AG09309 (cell line): ENCODE measurements at regions not wholly inside any gene's neighbourhood (a gene's known extent, or its start where the extent isn't known, plus 50 kb on each side); places are given as distances from the start of the nearest gene placed in this dataset.
A peak's percentile ranks its signal among the peaks of the same experiment; 100 is the strongest.

Experiments used
- DNase-seq: peaks from one replicate; pipeline ENCODE4 v3.0.0-alpha.2; 2010; ENCODE audit warnings: low read depth
- H3K4me3 ChIP-seq: 2 replicates; pipeline ENCODE4 v1.5.1; 2011; ENCODE audit warnings: mild to moderate bottlenecking, low read depth, low read length, moderate library complexity; ENCODE audit not compliant: control insufficient read depth
- TF ChIP-seq, protein P1 (sequence below): IDR thresholded peaks from 2 replicates; pipeline ENCODE4 v1.5.1; 2011; ENCODE audit warnings: mild to moderate bottlenecking, low read depth, low read length, inconsistent platforms; ENCODE audit not compliant: insufficient read depth, control insufficient read depth; ENCODE audit errors: missing control alignments

DNA sequence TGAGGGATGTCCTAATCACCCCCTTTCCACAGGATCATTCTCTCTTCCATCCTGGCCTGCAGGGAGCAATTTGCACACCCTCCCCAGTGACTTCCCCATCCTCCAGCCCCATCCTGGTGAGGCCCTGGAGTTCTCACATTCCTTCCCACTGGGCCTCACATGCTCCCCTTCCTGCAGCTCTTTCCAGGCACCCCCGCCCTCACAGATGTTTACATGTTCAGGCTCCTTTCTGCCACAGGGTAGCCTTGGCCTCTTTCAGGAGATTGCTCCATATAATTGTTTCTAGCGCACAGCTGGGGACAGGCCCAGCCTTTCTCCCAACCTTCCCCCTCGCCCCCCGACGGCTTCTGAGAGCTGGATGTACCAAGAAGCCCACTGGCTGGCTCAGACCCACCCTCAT lies 288.4 kb upstream of the TRIB2 start:
- TF ChIP-seq, protein P1, sequence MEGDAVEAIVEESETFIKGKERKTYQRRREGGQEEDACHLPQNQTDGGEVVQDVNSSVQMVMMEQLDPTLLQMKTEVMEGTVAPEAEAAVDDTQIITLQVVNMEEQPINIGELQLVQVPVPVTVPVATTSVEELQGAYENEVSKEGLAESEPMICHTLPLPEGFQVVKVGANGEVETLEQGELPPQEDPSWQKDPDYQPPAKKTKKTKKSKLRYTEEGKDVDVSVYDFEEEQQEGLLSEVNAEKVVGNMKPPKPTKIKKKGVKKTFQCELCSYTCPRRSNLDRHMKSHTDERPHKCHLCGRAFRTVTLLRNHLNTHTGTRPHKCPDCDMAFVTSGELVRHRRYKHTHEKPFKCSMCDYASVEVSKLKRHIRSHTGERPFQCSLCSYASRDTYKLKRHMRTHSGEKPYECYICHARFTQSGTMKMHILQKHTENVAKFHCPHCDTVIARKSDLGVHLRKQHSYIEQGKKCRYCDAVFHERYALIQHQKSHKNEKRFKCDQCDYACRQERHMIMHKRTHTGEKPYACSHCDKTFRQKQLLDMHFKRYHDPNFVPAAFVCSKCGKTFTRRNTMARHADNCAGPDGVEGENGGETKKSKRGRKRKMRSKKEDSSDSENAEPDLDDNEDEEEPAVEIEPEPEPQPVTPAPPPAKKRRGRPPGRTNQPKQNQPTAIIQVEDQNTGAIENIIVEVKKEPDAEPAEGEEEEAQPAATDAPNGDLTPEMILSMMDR, result no peak
- no peak for DNase-seq
- no peak overlapping the region for H3K4me3 ChIP-seq

DNA sequence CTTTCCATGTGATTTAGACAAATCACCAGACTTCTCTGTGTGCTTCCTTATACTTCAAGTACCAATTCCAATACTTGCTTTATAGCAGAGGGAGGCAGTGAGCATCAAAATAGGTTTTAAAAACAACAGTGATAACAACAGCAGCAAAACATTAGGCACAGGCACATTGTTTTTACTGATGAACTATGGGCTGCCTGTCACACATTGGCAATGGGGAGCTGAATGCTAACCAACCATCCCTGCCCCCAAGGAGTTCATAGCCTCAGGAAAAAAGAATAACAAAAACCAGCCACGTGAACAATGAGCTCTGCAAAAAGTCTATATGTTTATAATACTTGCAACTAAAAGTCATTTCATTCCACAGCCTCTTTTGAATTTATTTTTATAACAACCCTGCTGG lies 287.9 kb upstream of the TRIB2 start:
- DNase-seq, result no peak

DNA sequence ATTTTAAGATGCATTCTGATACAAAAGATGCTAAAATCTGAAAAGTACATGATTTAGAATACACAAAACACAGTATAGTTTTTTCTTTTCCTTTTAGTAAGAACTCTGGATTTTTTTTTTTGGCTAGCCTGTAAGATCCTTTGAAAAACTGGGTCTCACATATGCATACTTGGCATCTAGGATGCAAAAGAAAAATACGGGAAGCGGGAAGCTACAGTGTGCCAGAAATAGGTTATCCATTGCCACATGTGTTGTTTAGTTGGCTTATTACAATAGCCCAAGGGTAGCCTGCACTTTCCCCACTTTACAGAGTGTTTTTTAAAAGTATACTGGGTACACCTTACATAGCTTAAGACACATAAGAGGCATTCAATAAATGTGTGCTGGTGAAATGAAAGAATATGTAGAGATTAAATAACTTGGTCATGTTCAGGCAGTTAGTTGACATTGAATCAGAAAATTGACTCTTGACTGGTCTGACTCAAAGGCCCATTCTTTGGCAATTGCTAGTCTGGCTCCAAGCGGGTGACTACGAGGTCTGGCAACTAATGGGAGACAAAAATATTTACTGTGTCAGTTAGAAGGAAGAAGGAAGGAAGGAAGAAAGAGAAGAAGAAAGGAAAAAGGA lies 286.8 kb upstream of the TRIB2 start:
- peak; percentile 29 for DNase-seq
- TF ChIP-seq, protein P1, result no peak
- H3K4me3 ChIP-seq, result no peak overlapping the region

More for the DNA sequence above, 287.9 kb upstream of the TRIB2 start:
- TF ChIP-seq, protein P1, result no peak
- H3K4me3 ChIP-seq, result no peak overlapping the region

DNA sequence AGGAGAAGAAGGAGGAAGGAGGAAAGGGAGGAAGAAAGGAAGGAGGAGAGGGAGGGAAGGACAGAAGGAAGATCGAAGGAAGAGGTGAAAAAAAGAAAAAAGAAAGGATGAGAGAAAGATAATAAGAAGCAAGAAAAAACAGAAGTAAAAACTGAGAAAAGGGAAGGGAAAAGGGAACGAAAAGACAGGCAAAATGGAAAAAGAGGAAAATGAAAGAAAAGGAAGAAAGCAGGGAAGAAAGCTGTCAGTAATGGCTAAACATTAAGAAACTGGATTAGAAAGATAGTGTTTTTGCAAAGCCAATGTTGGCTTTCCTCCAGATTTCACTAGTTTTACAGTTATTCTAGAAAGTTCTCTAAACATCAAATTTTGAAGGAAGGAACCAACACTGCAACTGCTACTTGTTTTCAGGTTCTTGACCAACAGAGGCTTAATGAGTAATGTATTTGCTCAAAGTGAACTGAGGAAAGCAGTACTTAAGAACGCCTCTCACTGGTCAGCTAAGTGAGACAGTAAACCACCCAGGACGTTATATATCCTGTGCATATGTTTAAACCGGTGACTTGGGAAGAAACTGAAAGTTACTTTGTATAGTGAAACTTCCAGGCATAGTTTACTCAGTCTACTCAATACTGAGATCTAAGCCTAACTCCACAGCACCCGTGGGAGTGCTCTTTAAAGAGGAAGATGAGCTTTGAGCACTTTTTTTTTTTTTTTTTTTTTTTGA lies 286.2 kb upstream of the TRIB2 start:
- TF ChIP-seq, protein P1, result no peak
- H3K4me3 ChIP-seq, result no peak overlapping the region
- no peak for DNase-seq

DNA sequence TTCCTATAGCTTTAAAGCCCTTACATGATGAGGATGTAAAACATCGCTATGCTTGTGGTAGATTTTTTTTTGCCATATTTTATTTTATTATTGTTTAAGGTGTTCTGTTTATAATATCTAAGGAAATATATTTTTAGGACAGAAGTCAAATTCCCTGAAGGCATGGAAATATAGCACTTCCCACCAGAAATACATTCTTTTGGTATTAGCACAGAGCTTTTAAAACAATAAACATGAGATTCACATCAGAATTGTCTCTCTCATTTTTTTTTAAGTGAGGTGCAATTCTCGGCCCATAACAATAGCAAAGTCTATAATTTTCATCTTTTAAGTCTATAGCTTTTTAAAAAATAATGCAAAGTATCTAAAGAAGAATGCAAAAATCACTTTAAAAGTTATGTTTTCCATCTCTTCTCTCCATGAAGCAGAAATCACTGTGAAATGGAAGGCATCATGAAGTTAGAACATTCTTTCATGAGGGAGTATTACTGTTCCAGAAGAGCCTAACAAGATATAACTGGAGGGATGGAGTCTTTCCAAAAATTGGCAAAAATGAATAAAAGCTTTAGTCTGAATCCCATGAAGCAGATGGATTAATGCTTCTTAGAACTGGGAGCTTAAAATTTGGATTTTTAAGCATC lies 283.6 kb upstream of the TRIB2 start:
- TF ChIP-seq, protein P1, result no peak
- no peak for DNase-seq

DNA sequence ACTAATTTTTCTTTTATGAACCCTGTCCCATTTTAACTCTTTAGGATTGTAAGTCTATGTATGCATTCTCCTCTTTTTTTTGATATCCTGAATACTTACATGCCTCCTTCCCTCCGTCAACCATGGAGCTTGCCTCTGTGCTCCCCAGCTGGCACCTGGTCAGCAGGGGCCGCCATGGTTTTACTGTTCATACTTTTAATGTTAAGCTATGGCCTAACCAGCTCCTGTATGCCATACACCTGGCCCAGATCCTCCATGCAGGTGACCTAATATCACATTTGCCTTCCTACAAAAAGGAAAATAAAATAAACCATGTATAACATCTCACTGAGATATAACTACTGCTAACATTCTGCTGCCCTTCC lies 283.1 kb upstream of the TRIB2 start:
- TF ChIP-seq, protein P1, result no peak
- H3K4me3 ChIP-seq, result no peak overlapping the region
- DNase-seq, result no peak

More for the DNA sequence above, 283.6 kb upstream of the TRIB2 start:
- H3K4me3 ChIP-seq, result no peak overlapping the region
